GM12878 (cell line): ENCODE measurements at regions not wholly inside any gene's neighbourhood (a gene's known extent, or its start where the extent isn't known, plus 50 kb on each side); places are given as distances from the start of the nearest gene placed in this dataset.

Experiments used
- POLR2A ChIP-seq: IDR thresholded peaks from 2 replicates; pipeline ENCODE4 v1.6.1; 2011; ENCODE audit warnings: low read depth, mild to moderate bottlenecking, low read length
- POLR2AphosphoS5 ChIP-seq: IDR thresholded peaks from 2 replicates; pipeline ENCODE4 v1.6.1; 2011; ENCODE audit warnings: mild to moderate bottlenecking, low read length, inconsistent platforms
- TF ChIP-seq, protein P1 (sequence below): fragments of 450-650 bp; formaldehyde crosslinking; IDR thresholded peaks from 2 replicates; pipeline ENCODE4 v1.5.0; 2022; ENCODE audit warnings: mild to moderate bottlenecking, missing genetic modification characterization
- TF ChIP-seq, protein P2 (sequence below): IDR thresholded peaks from 2 replicates; pipeline ENCODE4 v1.6.1; 2012; ENCODE audit warnings: low read length, inconsistent platforms

DNA sequence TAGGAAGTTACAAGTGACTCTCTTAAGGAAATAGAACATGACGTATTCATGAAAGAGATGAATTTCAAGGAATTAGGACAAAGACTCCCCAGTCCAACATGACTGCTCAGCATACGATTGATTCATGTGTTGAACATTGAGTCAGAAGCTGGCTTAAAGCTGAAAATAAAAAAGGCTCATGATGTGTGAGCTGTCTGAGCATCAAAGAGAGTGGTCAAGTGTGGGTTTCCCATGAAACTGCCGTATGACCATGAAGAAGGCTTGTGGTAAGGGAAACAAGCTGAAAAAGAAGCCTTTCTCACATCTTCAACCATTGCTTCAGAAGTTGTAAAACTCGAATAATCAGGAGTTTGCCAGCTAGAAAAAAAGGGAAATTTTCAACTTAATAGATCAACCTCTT, 201.9 kb upstream of the APCDD1 start:
- no peak for TF ChIP-seq POLR2A
- TF ChIP-seq, protein P1, sequence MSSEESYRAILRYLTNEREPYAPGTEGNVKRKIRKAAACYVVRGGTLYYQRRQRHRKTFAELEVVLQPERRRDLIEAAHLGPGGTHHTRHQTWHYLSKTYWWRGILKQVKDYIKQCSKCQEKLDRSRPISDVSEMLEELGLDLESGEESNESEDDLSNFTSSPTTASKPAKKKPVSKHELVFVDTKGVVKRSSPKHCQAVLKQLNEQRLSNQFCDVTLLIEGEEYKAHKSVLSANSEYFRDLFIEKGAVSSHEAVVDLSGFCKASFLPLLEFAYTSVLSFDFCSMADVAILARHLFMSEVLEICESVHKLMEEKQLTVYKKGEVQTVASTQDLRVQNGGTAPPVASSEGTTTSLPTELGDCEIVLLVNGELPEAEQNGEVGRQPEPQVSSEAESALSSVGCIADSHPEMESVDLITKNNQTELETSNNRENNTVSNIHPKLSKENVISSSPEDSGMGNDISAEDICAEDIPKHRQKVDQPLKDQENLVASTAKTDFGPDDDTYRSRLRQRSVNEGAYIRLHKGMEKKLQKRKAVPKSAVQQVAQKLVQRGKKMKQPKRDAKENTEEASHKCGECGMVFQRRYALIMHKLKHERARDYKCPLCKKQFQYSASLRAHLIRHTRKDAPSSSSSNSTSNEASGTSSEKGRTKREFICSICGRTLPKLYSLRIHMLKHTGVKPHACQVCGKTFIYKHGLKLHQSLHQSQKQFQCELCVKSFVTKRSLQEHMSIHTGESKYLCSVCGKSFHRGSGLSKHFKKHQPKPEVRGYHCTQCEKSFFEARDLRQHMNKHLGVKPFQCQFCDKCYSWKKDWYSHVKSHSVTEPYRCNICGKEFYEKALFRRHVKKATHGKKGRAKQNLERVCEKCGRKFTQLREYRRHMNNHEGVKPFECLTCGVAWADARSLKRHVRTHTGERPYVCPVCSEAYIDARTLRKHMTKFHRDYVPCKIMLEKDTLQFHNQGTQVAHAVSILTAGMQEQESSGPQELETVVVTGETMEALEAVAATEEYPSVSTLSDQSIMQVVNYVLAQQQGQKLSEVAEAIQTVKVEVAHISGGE (CRISPR knock-in tag) = no peak
- TF ChIP-seq, protein P2, sequence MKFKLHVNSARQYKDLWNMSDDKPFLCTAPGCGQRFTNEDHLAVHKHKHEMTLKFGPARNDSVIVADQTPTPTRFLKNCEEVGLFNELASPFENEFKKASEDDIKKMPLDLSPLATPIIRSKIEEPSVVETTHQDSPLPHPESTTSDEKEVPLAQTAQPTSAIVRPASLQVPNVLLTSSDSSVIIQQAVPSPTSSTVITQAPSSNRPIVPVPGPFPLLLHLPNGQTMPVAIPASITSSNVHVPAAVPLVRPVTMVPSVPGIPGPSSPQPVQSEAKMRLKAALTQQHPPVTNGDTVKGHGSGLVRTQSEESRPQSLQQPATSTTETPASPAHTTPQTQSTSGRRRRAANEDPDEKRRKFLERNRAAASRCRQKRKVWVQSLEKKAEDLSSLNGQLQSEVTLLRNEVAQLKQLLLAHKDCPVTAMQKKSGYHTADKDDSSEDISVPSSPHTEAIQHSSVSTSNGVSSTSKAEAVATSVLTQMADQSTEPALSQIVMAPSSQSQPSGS = no peak
- no peak for TF ChIP-seq POLR2AphosphoS5
